CD4-positive, alpha-beta T cell treated with Interleukin-6 for 4 hours (primary cell): ENCODE measurements at regions not wholly inside any gene's neighbourhood (a gene's known extent, or its start where the extent isn't known, plus 50 kb on each side); places are given as distances from the start of the nearest gene placed in this dataset.

ENCODE experiments used
- DNase-seq: peaks from one replicate; pipeline ENCODE4 v3.0.0-alpha.2; 2020; ENCODE audit warnings: mixed read lengths

DNA sequence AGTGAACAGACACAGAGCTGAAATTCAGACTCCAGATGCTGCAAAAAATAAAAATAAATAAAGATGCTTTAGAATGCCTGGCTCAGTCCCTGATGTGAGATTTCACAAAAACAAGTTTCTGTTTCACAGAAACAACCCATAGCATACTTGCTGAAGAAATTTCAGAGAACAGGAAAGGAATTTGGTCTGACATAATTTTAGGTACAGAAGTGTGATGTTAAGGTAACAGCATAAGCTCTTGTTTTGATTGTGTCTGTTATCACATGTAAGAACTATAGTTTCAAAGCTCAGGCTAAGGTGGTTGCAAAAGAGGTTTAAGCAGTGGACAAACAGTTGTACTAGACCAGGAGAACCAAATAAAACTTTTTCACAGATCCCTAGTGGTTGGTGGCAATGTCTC, 152.1 kb downstream of the PTGER3 start:
- no peak for DNase-seq

DNA sequence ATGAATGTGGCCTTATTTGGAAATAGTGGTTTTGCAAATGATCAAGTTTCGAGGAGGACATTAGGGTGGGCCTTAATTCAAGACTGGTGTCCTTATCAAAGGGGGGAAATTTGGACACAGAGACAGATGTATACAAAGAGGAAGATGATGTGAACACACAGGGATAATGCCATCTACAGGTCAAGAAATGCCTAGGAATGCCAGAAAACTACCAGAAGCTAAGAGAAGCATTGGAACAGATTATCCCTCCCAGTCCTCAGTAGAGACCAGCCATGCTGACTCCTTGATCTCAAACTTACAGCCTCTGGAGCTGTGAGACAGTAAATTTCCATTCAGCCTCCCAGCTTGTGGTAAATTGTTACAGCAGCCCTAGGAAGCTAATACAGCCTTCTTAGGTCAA, 151.4 kb downstream of the PTGER3 start:
- DNase-seq = no peak

DNA sequence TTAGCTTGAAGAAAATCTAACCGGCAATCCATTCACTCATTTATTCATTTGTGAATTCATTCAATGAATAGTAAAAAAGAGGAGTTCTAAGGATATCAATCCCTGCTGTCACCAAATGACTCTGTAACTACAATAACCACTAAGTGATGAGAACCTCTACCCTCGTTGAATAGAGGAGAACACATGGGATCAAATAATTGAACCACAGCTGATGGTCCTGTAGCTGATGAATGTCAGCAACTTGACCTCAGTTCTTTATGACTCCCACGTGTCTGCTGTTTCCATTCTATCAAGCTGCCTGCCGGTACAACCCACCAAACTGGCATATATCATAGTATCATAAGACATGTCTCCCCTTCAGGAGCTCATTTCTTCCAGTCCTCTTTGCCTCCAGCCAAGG, 150.3 kb downstream of the PTGER3 start:
- DNase-seq = no peak

DNA sequence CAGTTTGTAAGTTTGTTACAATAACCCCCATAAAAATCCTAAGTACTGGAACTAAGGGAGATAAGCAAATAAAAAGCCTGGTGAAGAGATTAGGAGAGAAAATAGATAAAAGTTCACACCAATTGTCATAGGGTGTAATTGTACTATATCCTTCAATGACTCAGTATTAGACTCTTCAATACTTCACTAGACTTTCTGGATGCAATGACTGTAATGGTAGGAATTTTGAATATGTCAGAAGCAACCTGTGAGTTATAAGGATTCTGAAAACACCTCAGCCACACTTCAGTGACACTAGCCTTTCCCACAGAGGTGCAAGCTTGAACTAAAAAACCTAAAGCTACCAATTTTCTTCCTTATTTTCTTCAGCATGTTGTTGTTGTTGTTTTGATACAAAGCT, 147.9 kb downstream of the PTGER3 start:
- DNase-seq = no peak

DNA sequence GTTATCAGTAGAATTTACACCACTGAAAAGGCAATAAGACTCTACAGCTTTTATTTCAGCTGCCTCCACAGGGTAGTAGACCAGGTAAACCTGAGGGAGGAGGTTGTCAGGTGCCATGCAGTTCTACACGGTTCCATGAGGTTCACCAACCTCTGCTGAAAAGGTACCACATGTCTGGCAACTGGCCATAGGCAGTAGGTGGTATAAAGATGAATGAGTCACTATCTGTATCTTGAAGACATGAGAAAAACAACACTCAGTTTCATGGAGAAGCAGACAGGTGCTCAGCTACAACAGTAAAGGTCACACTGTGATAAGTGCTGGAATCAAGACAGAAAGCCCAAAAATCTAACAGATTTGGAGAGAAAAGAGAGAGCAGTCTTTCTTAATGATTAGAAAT, 145.4 kb downstream of the PTGER3 start:
- DNase-seq = no peak

DNA sequence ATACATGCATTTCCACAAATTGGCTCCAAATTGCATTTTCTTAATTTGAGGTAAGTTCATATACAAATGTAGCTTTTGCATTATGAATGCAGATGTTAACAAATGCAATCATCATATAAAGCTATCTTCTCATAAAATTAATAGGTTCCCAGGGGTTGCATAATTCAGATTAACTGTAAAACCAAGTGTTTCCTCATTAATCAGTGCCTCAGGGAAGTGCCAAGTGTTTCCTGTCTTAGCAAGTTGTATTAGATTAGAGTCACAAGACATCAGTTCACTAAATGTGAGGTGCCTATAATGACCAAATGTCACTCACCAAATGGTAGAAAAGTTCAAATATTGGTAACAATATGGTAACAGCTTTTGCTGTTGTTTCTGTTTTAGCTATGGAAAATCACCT, 140.8 kb downstream of the PTGER3 start:
- DNase-seq = no peak

DNA sequence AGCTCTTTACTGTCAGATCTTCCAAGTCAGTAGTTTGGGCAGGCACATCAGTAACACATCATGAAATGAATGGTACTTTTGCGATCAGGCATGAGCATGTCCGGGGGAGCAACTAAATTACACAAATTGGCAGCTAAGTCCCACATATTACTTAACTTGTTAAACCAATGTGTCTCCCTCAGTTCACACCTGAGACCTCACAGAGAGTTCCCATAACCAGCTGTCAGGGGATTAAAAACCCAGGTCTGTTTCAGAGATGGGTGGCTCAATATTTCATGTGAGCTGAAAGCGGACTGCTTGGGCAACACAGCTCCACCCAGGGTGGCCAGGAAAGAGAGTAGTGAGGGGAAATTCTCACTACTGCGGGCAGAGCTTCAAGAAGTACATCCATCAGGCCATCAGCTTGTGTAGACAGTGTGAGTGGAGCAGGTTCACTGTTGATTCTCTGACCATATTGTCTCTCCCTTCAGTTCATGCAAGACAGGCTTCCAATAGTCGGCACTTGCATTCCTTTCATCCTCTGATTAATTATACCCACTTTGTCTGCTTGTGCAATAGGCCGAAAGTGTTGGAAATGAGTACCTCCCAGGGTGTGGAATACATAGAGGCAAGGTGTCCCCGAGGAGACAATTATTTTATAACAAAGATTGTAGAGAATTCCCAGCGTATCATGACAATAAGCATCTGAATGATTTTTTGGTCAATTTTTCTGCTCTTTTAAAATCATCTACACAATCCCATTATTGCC, 139.9 kb downstream of the PTGER3 start:
- no peak for DNase-seq

DNA sequence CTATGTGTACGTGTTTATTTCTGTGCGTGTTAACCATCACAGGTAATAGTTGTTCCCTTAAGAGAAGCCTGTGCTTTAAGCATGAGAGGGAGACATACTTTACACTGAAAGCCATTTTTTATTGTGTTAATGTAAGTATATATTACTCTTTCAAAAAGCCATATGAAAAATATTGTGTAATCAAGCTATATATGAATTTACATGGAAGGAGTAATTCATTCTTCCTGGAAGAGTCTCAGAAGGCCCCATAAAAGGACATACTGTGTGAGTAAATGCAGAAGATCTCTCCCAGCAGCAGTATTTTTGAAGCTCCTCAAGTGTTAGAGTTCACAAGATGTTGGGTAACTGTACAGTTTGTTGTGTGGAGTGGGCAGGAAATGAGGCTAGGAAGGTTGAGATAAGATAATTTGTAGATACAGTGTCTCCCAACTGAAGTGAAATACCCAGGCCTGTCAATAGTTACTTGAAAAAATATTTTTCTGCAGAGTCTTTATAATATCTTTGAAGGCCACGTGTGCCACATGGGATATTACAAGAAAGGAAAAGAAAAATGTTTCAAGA, 138.3 kb downstream of the PTGER3 start:
- no peak for DNase-seq

DNA sequence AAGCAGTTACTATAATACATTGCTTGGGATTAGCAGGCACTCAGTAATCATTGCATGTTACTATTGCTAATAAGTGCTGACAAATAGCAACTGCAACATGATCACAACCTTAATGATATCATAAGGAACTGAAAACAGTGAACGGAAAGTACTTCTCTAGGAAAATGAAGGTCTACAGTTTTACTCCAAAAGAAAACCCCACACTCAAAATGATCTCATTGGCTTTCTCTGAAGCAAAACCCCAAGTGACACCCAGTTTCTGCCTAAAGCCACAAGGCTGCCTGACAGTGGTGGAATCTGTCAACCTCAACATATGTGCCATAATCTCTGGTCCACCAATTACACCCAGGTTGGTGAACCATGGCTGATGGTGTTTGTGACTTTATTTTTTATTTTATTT, 137.6 kb downstream of the PTGER3 start:
- DNase-seq = no peak

DNA sequence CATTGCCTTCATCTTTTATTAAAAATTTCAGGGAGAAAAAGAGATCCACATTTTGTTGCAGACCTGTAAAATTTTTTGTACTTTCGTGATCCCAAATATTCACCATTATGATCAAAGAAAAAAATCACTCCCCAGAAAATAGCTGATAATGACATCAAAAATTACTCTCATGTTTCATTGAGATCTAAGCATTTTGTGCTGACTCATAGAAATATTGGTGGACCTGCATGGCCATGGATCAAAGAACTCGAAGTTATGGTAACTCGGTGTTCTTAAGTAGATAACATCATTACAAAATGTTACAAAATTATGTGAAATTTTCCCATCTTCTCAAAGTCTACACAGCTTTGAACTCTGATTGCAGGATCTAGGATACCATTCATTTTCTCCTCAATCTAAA, 135.8 kb downstream of the PTGER3 start:
- no peak for DNase-seq

DNA sequence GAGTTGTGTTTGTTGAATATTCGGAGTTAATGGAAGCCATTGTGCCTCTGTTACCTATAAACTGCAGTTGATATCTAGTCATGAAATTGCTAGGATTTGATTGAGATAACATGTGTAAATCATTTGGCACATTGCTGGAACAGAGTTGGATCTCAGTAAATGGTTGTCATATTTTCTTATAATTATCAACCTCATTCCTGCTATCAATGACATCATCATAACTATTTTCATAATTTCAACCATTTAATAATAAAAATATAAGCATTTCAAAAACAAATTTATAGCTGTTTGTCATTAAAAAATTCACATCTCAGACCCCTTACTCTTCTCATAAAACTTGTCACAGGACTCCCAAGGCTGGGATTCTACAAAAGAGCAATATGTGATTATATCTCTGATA, 133.4 kb downstream of the PTGER3 start:
- no peak for DNase-seq

DNA sequence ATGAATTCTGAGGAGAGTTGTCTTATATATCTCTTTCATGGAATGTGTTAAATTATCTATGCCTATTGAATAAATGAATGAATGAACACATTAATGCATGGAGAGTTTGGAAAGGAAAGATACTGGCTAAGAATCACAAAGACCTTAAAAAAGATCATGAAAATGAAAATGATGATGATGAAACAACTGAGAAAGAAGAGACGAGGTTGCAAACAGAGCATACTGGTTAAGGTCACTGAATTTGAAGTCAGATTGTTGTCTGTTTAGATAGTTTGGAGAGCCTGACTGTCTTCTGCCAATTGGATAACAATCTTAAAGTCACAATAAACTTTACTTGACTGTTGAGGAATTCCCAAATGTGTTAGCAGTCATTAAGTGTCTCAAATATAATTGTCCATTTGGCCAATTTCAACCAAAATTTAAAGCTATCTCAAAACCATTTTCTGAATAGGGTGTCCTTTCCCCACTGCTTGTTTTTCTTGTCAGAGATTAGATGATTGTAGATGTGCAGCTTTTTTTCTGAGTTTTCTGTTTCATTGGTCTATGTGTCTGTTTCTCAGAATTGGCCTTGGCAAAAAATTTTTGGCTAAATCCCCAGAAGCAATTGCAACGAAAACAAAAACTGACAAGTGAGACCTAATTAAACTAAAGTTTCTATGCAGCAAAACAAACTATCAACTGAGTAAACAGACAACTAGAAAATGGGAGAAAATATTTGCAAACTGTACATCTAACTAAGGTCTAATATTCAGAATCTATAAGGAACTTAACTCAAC, 132.2 kb downstream of the PTGER3 start:
- DNase-seq = no peak

DNA sequence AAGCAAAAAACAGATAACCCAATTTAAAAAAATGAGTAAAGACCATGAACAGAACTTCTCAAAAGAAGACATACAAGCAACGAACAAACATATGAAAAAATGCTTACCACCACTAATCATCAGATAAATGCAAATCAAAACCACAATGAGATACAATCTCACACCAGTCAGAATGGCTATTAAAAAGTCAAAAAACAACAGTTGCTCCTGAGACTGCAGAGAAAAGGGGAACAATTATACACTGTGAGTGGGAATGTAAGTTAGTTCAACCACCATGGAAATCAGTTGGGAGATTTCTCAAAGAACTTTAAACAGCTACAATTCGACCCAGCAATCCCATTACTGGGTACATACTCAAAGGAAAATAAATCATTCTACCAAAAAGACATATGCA, 131.6 kb downstream of the PTGER3 start:
- no peak for DNase-seq

DNA sequence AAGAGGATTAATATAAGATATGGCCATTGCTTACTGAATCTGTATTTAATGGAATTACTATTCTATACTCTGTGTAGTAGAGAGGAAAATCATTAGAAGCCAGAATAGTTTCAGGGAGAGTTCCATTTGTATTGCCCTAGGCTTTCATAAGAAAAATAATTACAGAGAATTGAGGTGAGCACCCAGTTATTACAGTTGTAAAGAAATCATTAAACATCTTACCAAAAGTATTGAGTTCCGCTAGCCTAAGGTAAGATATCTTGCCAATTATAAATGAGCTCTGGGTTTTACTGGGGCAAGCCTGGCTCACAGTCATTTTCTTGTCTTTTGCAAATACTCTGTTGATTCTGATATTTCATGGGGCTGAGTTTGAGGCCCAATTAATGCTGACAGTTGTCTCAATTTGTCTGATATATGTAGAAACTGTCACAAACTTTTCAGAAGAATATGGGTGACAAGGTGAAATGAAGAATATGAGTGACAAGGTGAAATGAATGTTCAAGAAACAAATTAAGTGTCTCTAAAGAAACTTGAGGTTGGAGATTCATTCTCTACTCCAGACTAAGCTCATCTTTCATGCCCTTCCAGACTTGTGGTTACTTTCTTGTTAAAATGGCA, 127.8 kb downstream of the PTGER3 start:
- no peak for DNase-seq
